Parathyroid adenoma (tissue), 2 donors: ENCODE measurements at regions not wholly inside any gene's neighbourhood (a gene's known extent, or its start where the extent isn't known, plus 50 kb on each side); places are given as distances from the start of the nearest gene placed in this dataset.

ENCODE experiments used
- H2AFZ ChIP-seq: fragments of 300-600 bp; sonication (generic); one replicate; pipeline ENCODE4 v1.7.0; 2017; ENCODE audit warnings: antibody characterized with exemption, mild to moderate bottlenecking
- H3K27ac ChIP-seq: fragments of 300-600 bp; sonication (generic); one replicate; pipeline ENCODE4 v1.7.0; 2017
- H3K27me3 ChIP-seq: fragments of 300-600 bp; sonication (generic); one replicate; pipeline ENCODE4 v1.7.0; 2017; ENCODE audit warnings: low read length; ENCODE audit not compliant: control insufficient read depth, insufficient read depth
- H3K36me3 ChIP-seq: fragments of 300-600 bp; sonication (generic); one replicate; pipeline ENCODE4 v1.7.0; 2017; ENCODE audit warnings: low read length; ENCODE audit not compliant: control insufficient read depth, insufficient read depth
- H3K4me1 ChIP-seq: fragments of 300-600 bp; sonication (generic); one replicate; pipeline ENCODE4 v1.7.0; 2017; ENCODE audit warnings: control low read depth
- H3K4me2 ChIP-seq: fragments of 300-600 bp; sonication (generic); one replicate; pipeline ENCODE4 v1.7.0; 2017; ENCODE audit warnings: low read length
- H3K4me3 ChIP-seq: fragments of 300-600 bp; sonication (generic); one replicate; pipeline ENCODE4 v1.7.0; 2017; ENCODE audit warnings: low read depth, low read length
- H3K79me2 ChIP-seq: fragments of 300-600 bp; sonication (generic); one replicate; pipeline ENCODE4 v1.7.0; 2017; ENCODE audit warnings: control low read depth
- H3K9ac ChIP-seq: fragments of 300-600 bp; sonication (generic); one replicate; pipeline ENCODE4 v1.7.0; 2017; ENCODE audit warnings: mild to moderate bottlenecking
- H3K9me3 ChIP-seq: fragments of 300-600 bp; sonication (generic); one replicate; pipeline ENCODE4 v1.7.0; 2017; ENCODE audit warnings: low read length; ENCODE audit not compliant: control insufficient read depth
- TF ChIP-seq, protein P1 (sequence below): fragments of 300-600 bp; sonication (generic); IDR thresholded peaks from one replicate; pipeline ENCODE4 v1.7.0; 2017; ENCODE audit warnings: antibody characterized with exemption, mild to moderate bottlenecking
- donor health status: primary hyperparathyroidism.

DNA sequence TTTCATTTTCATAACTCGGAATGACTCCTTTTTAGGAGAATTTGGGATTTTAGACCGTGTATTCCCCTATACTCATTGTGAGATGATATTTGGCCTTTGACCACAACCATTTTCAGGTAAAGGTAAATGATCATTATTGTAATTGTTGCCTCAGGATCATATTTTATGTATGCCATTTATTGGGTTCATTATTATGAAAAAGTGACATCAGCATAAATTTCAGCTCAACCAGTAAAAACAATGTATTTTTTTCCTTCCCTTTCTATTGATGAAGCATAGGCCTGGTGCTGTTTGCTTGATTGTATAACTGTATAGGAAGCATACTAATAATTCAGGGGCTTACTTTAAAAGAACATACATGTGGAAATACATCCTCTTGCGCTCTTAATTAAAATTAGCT, 832.9 kb upstream of the FANCL start:
- no peak overlapping the region for H2AFZ ChIP-seq
- no peak overlapping the region for H3K9ac ChIP-seq
- H3K9me3 ChIP-seq: no peaks in the 10 kb centered on the region
- H3K4me1 ChIP-seq: no peaks in the 10 kb centered on the region
- no peaks in the 10 kb centered on the region for H3K36me3 ChIP-seq
- no peak overlapping the region for H3K4me2 ChIP-seq
- H3K27ac ChIP-seq: no peak overlapping the region
- no peaks in the 10 kb centered on the region for H3K27me3 ChIP-seq
- H3K4me3 ChIP-seq: no peak overlapping the region
- H3K79me2 ChIP-seq: no peaks in the 10 kb centered on the region
- TF ChIP-seq, protein P1, sequence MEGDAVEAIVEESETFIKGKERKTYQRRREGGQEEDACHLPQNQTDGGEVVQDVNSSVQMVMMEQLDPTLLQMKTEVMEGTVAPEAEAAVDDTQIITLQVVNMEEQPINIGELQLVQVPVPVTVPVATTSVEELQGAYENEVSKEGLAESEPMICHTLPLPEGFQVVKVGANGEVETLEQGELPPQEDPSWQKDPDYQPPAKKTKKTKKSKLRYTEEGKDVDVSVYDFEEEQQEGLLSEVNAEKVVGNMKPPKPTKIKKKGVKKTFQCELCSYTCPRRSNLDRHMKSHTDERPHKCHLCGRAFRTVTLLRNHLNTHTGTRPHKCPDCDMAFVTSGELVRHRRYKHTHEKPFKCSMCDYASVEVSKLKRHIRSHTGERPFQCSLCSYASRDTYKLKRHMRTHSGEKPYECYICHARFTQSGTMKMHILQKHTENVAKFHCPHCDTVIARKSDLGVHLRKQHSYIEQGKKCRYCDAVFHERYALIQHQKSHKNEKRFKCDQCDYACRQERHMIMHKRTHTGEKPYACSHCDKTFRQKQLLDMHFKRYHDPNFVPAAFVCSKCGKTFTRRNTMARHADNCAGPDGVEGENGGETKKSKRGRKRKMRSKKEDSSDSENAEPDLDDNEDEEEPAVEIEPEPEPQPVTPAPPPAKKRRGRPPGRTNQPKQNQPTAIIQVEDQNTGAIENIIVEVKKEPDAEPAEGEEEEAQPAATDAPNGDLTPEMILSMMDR: no peak

DNA sequence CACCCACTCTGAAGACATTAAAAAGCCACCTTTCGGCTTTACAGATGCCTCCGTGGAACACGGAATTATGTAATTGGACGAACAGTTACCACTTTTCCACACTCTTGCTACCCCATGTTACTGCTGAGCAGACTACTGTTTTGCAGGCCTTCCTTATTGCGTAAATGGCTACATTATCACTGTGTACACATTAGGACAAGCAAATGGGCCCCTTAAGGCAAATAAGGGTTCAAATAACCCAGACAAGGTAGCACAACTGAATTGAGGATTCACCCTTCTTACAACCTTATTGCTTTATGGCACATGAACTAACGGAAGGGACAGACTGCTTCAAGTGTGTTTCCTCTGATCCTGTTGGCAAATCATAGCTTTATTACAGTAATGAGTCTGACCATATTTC, 832.2 kb upstream of the FANCL start:
- H3K9ac ChIP-seq: no peak overlapping the region
- no peak overlapping the region for H3K27ac ChIP-seq
- no peak overlapping the region for H3K4me2 ChIP-seq
- no peak overlapping the region for H3K4me3 ChIP-seq
- H2AFZ ChIP-seq: no peak overlapping the region
- H3K36me3 ChIP-seq: no peaks in the 10 kb centered on the region
- H3K79me2 ChIP-seq: no peaks in the 10 kb centered on the region
- TF ChIP-seq, protein P1: no peak
- no peaks in the 10 kb centered on the region for H3K4me1 ChIP-seq
- H3K27me3 ChIP-seq: no peaks in the 10 kb centered on the region
- H3K9me3 ChIP-seq: no peaks in the 10 kb centered on the region

DNA sequence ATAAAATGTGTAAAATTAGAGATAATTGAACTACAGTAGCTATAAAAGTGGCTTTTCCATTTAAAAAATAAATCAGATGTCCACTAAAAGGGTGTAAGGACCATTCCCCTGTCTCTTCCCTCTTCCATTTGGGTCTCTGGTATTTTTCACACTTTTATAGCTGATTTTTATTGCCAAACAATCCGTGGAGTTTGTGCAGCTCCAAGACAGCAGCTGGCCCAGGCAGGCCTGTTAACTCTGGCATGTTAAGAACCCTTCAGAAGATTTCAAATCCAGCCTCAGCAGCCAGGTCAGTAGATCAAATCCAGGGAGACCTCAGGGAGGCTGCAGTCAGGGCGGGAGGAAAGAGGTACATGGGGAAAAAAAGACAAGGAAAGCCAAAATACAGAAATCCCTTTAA, 827.1 kb upstream of the FANCL start:
- H3K4me3 ChIP-seq: no peak overlapping the region
- H3K27me3 ChIP-seq: no peaks in the 10 kb centered on the region
- no peak overlapping the region for H3K27ac ChIP-seq
- no peaks in the 10 kb centered on the region for H3K36me3 ChIP-seq
- H3K4me2 ChIP-seq: no peak overlapping the region
- no peaks in the 10 kb centered on the region for H3K9me3 ChIP-seq
- H3K79me2 ChIP-seq: no peaks in the 10 kb centered on the region
- TF ChIP-seq, protein P1: no peak
- no peak overlapping the region for H2AFZ ChIP-seq
- no peak overlapping the region for H3K9ac ChIP-seq
- no peaks in the 10 kb centered on the region for H3K4me1 ChIP-seq

DNA sequence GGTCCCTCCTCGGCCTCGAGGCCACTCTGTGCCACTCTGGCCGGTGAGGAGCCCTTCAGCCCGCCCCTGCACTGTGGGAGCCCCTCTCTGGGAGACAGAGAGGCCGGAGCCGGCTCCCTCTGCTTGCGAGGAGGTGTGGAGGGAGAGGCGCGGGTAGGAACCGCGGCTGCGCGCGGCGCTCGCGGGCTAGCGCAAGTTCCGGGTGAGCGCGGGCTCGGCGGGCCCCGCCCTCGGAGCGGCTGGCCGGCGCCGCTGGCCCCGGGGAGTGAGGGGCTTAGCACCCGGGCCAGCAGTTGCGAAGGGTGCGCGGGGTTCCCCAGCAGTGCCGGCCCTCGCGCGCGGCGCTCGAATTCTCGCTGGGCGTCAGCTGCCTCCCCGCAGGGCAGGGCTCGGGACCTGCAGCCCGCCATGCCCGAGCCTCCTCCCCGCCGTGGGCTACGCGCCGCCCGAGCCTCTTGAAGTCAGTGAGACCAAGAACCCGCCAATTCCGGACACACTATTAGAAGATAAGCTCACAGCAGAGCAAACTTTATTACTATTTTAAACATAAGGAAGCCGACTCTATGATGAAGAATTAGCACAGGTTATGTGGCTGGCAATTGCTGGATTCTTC, 825.8 kb upstream of the FANCL start:
- H3K27me3 ChIP-seq: no peaks in the 10 kb centered on the region
- no peak overlapping the region for H3K4me2 ChIP-seq
- no peaks in the 10 kb centered on the region for H3K9me3 ChIP-seq
- no peak overlapping the region for H2AFZ ChIP-seq
- no peak overlapping the region for H3K27ac ChIP-seq
- TF ChIP-seq, protein P1: no peak
- H3K79me2 ChIP-seq: no peaks in the 10 kb centered on the region
- H3K36me3 ChIP-seq: no peaks in the 10 kb centered on the region
- no peak overlapping the region for H3K9ac ChIP-seq
- H3K4me1 ChIP-seq: no peaks in the 10 kb centered on the region
- H3K4me3 ChIP-seq: no peak overlapping the region

DNA sequence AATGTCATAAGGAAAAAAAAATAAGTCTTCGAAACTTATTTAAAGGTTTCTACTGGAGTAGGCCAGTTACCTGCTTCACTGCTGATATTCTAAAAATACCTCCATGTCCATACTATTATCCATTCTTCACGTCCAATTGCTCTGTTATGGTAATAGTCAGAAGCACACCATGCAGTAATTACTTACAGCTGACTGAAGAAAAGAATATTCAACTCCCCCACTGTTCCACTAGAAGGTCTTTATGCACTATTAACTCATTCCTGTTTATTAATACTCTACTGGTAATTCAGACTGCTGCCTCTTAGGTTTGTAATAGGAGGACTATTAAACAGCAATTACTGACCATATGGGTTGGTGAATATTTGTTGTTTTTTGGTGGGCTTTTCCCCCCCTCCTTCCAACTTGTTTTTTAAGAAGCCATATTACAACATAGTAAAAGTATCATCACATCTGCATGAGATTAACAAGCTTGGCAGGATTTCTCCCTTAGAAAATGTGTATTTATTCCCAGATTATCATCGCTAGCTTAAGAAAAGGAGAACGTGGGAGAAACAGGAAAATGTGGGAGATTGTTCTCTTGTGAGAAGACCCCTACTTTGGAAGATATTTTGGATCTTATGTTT, 806.4 kb upstream of the FANCL start:
- no peak overlapping the region for H3K4me2 ChIP-seq
- H3K9ac ChIP-seq: no peak overlapping the region
- H3K27me3 ChIP-seq: no peaks in the 10 kb centered on the region
- TF ChIP-seq, protein P1: no peak
- no peaks in the 10 kb centered on the region for H3K36me3 ChIP-seq
- H3K4me3 ChIP-seq: no peak overlapping the region
- no peak overlapping the region for H2AFZ ChIP-seq
- no peaks in the 10 kb centered on the region for H3K9me3 ChIP-seq
- H3K27ac ChIP-seq: no peak overlapping the region
- no peaks in the 10 kb centered on the region for H3K79me2 ChIP-seq
- H3K4me1 ChIP-seq: no peaks in the 10 kb centered on the region
